ENCODE measurements at regions not wholly inside any gene's neighbourhood (a gene's known extent, or its start where the extent isn't known, plus 50 kb on each side); places are given as distances from the start of the nearest gene placed in this dataset.
"Not testable (repeated sequence)": the region's sequence is repeated elsewhere in the genome, so short reads cannot be mapped to it uniquely, and the experiment has no call there.

GRCh38 chr10:18735711-18736110 is 76.5 kb downstream of the ARL5B start:
- DNase-seq: peak; percentile 93

DNA sequence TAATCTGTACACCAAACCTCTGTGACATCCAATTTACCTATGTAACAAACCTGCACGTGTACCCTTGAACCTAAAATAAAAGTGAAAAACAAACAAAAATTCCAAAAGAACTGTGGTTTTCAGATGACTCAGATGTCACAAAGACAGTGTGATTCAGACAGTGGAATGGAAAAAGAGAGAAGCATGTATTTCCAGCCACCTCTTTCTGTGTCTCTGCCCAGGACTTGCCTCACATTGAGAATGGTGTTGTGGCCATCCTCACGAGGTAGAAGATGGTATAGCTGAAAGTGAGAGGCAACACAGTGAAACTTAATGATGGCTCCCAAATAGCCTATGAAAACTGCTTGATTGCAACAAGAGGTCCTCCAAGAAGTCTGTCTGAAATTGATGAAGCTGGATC is 78.0 kb downstream of the ARL5B start:
- DNase-seq: no peak

GRCh38 chr10:18737841-18738240 is 78.6 kb downstream of the ARL5B start:
- DNase-seq: no peak

DNA sequence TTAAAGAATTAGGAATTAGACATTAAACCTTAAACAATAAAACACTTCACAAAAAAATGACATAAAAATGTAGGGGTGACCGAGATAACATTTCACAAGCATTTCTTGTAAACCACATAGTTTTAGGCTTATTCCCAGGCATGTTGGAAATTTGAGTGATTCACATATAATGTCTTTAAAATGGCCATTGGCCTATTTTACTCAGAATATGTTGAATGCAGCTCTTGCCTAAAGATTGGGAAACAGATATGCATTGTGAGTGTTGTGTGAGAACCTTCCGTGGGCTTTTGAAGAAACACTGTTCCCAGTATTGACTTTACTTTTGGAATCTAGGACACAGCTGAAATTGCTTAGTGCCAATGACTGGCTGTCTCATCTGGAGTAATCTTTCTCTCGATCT is 79.6 kb downstream of the ARL5B start:
- DNase-seq: no peak

GRCh38 chr10:18743926-18744325 is 84.7 kb downstream of the ARL5B start:
- DNase-seq: no peak

- no peak for DNase-seq
Observed at GRCh38 chr10:18753312-18753895, 94.2 kb downstream of the ARL5B start.

GRCh38 chr10:18759575-18759974 is 100.3 kb downstream of the ARL5B start:
- no peak for DNase-seq

DNA sequence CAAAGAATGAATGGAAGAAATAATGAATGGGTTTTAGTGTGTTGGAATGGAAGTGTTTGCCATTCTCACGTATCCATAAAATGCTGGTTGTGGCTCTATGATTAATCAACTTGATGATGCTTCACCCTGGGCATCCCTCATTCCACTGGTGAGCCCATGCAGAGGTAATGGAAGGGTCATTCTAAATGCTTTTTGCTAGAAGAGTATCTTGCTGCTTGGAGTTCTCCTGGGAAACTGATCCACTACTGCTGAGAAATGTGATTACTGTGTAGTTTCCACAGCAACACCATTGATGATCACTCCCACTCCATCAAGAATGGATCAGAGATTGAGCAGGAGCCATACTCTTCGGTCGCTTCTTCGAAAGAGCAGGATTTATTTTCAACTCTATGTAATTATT is 101.6 kb downstream of the ARL5B start:
- DNase-seq: no peak

DNA sequence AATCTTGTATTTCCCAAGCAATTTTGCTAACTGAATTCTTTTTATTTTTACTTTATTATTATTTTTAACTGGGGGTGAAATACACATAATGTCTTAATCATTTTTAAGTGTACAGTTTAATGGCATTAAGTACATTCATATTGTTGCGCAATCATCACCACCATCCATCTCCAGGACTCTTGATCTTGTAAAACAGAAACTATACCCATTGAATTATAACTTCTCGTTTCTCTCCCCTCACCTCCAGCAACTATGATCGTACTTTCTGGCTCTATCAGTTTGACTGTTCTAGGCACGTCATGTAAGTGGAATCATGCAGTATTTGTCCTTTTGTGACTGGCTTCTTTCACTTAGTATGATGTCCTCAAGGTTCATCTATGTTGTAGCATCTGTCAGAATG is 108.8 kb downstream of the ARL5B start:
- no peak for DNase-seq

GRCh38 chr10:18773180-18773579 is 113.9 kb downstream of the ARL5B start:
- DNase-seq: no peak

DNA sequence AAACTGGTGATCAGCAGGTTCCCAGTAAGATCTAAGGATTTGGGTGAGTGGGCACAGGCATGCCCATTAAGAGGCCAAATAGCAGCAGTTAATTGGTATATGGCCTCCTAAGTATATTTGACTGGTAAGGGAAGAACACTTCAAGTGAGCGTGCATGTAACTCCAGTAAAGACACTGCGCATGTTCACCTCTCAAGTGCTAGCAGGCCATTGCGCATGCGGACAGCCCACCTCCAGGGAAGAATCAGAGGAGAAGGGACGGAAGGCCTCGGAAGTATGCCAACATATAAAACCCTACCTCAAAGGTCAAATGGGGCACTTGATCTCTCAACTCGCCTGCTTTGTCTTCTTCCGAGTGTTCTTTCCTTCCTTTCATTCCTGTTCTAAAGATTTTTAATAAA is 118.0 kb downstream of the ARL5B start:
- DNase-seq: no peak

- no peak for DNase-seq
Observed at GRCh38 chr10:18786478-18786877, 127.2 kb downstream of the ARL5B start.

DNA sequence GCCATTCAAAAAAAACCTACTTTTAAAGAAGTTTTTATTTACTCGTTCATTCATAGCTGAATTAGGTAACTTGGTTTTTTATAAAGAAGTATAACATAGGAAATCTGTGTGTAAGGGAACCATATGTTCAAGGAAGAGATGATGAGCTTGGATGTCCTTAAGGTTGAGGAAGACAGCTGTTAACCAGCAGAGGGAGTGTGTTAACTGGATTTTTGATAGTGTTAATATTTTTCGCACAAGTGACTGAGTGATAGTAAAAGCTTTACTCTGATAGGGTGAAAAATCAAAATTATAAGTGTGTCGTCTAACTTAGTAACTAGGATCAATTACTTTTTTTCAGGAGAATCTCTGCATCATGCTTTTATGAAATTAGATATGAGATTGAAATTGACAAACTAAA is 134.7 kb downstream of the ARL5B start:
- peak; percentile 1 for DNase-seq

- DNase-seq: no peak
Observed at GRCh38 chr10:18795549-18795948, 136.3 kb downstream of the ARL5B start.

DNA sequence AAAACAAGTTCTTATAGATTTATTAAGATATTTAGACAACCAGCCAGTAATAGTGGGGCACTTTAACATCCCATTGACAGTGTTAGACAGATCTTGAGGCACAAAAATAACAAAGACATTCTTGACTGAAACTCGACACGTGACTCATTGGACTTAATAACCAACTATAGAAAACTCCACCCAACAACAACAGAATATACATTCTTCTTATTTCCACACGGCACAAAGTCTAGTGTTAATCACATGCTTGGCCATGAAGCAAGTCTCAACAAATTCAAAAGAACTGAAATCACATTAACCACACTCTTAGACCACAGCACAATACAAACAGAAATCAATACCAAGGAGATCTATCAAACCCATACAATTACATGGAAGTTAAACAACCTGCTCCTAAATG is 138.1 kb downstream of the ARL5B start:
- DNase-seq: no peak

DNA sequence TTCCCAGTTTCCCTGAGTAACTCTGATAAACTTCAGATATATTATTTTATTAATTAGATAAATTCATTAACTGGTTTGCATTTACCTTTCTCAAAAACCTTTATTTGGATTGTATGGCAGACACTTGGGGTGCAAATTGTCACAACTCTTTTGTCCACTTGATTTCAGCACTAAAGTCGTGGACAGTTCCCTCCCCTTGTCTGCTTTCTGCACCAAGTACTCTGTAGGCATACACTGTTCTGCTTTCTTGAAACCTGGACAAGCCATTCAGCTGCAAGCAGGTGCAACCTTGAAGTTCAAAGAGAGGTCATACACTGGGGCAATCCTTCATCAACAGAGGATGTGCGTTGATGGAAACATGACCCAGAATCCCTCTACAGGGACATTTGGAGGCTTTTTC is 162.9 kb downstream of the ARL5B start:
- DNase-seq: peak; percentile 8

GRCh38 chr10:18829259-18829658 is 170.0 kb downstream of the ARL5B start:
- DNase-seq: no peak

GRCh38 chr10:18830277-18830676 is 171.0 kb downstream of the ARL5B start:
- no peak for DNase-seq

DNA sequence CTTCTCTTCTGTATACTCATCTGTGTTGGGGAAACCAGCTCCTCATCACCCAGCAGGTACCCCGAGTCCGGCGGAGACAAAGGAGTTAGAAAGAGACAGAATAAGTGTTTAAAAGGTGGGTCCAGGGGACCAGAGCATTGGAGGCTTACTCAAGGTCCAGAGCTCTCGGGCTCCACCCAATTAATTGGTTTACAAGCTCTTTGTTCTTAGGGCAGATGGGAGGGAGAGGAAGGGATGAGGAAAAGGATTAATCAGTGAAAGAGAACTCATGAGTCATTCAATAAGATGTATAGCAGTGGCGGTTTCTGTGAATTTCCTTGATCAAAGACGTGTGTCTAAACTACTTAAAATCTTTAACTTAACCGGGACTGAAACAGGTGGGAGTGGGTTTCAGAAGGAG is 192.0 kb upstream of the MALRD1 start:
- not testable (repeated sequence) for DNase-seq

DNA sequence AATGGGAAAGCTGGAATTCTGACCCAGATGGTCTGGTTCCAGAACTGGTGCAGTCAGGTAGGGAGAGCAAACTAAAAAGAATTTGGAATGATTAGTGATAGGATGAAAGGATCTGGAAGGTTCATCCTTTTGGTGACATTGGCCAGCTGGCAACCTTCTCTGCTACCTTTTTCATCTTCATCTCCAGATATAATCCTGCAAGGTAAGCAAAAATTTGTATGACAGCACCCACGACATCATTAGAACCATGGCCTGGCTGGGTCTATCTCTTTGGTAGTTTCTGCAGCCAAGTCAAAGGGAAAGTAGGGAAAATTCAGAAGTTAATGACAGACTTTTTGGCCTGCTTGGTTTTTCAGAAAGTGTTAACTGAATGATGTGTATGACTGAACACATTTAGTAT is 188.9 kb upstream of the MALRD1 start:
- no peak for DNase-seq

DNA sequence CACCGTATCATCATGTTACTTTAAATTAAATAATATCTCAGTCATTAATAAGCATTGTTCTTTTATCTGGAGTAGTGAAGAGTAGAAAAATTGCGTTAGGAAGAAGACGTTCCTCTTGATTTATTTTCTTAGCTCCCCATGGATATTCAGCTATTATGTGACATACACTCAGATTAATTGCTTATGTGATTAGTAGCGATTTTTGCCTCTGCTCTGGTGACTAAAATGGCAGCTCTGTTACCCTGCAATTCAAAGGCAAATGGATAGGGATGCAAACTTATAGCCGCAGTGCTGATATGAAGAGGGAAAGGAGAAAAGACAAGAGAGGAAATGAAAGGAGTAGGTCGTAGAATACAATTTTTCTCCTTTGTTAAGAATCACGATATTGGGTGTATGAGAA is 188.4 kb upstream of the MALRD1 start:
- DNase-seq: no peak

GRCh38 chr10:18860631-18861240 is 187.9 kb upstream of the MALRD1 start:
- no peak for DNase-seq

- DNase-seq: no peak
Observed at GRCh38 chr10:18861382-18861781, 187.2 kb upstream of the MALRD1 start.

GRCh38 chr10:18866852-18867251 is 181.7 kb upstream of the MALRD1 start:
- no peak for DNase-seq

DNA sequence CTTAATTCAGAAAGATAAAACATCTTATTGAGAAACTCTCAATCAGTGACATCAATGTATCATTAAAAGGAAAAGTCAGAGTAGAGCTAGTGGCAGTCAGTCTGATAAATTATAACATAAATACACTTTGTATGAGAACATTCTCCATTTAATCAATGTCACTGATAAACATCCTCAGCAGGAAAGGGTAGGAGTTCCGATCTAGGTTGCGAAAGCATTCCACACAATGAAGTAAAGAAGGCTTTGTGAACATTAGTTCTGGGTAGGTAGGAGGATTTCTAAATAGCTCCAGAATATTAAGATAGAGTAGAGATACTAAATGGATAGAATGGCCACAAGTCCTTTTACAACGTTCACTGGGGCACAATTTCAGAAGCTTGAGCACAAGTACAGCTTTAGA is 179.7 kb upstream of the MALRD1 start:
- DNase-seq: no peak
